Gastroesophageal sphincter (tissue), 3 donors: ENCODE measurements at regions not wholly inside any gene's neighbourhood (a gene's known extent, or its start where the extent isn't known, plus 50 kb on each side); places are given as distances from the start of the nearest gene placed in this dataset.

Experiments used
- CTCF ChIP-seq, 4 experiments: fragments of 200-600 bp in 2 of 4; fragments of 450-650 bp in 2 of 4; sonication (generic) in 1 of 4; IDR thresholded peaks; one replicate each; pipeline ENCODE4 v1.5.1; 2017 to 2019; ENCODE audit warnings: antibody characterized with exemption in 4 of 4, mild to moderate bottlenecking in 2 of 4, moderate library complexity in 2 of 4
- EP300 ChIP-seq: sonication (generic); formaldehyde crosslinking; IDR thresholded peaks from one replicate; pipeline ENCODE4 v1.6.1; 2017; ENCODE audit warnings: antibody characterized with exemption, mild to moderate bottlenecking
- POLR2A ChIP-seq, 2 donors: fragments of 450-650 bp; IDR thresholded peaks; one replicate each; pipeline ENCODE4 v1.6.1; 2017; ENCODE audit warnings: antibody characterized with exemption in 2 of 2, mild to moderate bottlenecking in 2 of 2, moderate library complexity in 1 of 2
- POLR2AphosphoS5 ChIP-seq: sonication (generic); formaldehyde crosslinking; IDR thresholded peaks from one replicate; pipeline ENCODE4 v1.6.1; 2017; ENCODE audit warnings: antibody characterized with exemption

GRCh38 chr16:5603836-5604235 lies 506.2 kb upstream of the EEF2KMT start:
- TF ChIP-seq CTCF (IDR thresholded peaks at IDR 0.05) (no peak), POLR2A (IDR thresholded peaks at IDR 0.05) (no peak), POLR2AphosphoS5 (no peak), EP300 (no peak)
